ENCODE measurements at regions not wholly inside any gene's neighbourhood (a gene's known extent, or its start where the extent isn't known, plus 50 kb on each side); places are given as distances from the start of the nearest gene placed in this dataset.
"Not testable (repeated sequence)": the region's sequence is repeated elsewhere in the genome, so short reads cannot be mapped to it uniquely, and the experiment has no call there.

- DNase-seq (ENCODE audit: low spot score), result peak; percentile 32
These were observed 474.0 kb upstream of the NDST3 start for GRCh38 chr4:117560329-117560728.

GRCh38 chr4:117574085-117574484 is 460.2 kb upstream of the NDST3 start:
- no peak for DNase-seq (ENCODE audit: low spot score)

GRCh38 chr4:117575850-117576249 is 458.4 kb upstream of the NDST3 start:
- DNase-seq (ENCODE audit: low spot score), result no peak

GRCh38 chr4:117577686-117578311 is 456.5 kb upstream of the NDST3 start:
- DNase-seq (ENCODE audit: low spot score), result peak; percentile 17

- no peak for DNase-seq (ENCODE audit: low spot score)
These were observed 445.5 kb upstream of the NDST3 start for GRCh38 chr4:117588771-117589170.

- no peak for DNase-seq (ENCODE audit: low spot score)
These were observed 437.3 kb upstream of the NDST3 start for GRCh38 chr4:117596917-117597480.

- DNase-seq (ENCODE audit: low spot score), result not testable (repeated sequence)
These were observed 434.9 kb upstream of the NDST3 start for GRCh38 chr4:117599393-117599792.

- DNase-seq (ENCODE audit: low spot score), result not testable (repeated sequence)
These were observed 433.4 kb upstream of the NDST3 start for GRCh38 chr4:117600936-117601335.

- DNase-seq (ENCODE audit: low spot score), result peak; percentile 11
These were observed 423.5 kb upstream of the NDST3 start for GRCh38 chr4:117610706-117611308.

GRCh38 chr4:117621673-117622072 is 412.6 kb upstream of the NDST3 start:
- no peak for DNase-seq (ENCODE audit: low spot score)

GRCh38 chr4:117623326-117623725 is 411.0 kb upstream of the NDST3 start:
- no peak for DNase-seq (ENCODE audit: low spot score)

GRCh38 chr4:117626664-117627063 is 407.6 kb upstream of the NDST3 start:
- no peak for DNase-seq (ENCODE audit: low spot score)

GRCh38 chr4:117634716-117635115 is 399.6 kb upstream of the NDST3 start:
- DNase-seq (ENCODE audit: low spot score), result no peak

- no peak for DNase-seq (ENCODE audit: low spot score)
These were observed 396.9 kb upstream of the NDST3 start for GRCh38 chr4:117637347-117637746.

- no peak for DNase-seq (ENCODE audit: low spot score)
These were observed 393.4 kb upstream of the NDST3 start for GRCh38 chr4:117640836-117641235.

- DNase-seq (ENCODE audit: low spot score), result no peak
These were observed 392.8 kb upstream of the NDST3 start for GRCh38 chr4:117641519-117641918.

- no peak for DNase-seq (ENCODE audit: low spot score)
These were observed 380.2 kb upstream of the NDST3 start for GRCh38 chr4:117654079-117654478.

GRCh38 chr4:117660668-117661067 is 373.6 kb upstream of the NDST3 start:
- DNase-seq (ENCODE audit: low spot score), result no peak

- no peak for DNase-seq (ENCODE audit: low spot score)
These were observed 372.9 kb upstream of the NDST3 start for GRCh38 chr4:117661091-117662072.

GRCh38 chr4:117664706-117665444 is 369.4 kb upstream of the NDST3 start:
- no peak for DNase-seq (ENCODE audit: low spot score)

GRCh38 chr4:117676153-117676552 is 358.1 kb upstream of the NDST3 start:
- no peak for DNase-seq (ENCODE audit: low spot score)

GRCh38 chr4:117678861-117679260 is 355.4 kb upstream of the NDST3 start:
- no peak for DNase-seq (ENCODE audit: low spot score)

All from putamen (tissue), 1 donor.